HepG2 (cell line): ENCODE measurements at regions not wholly inside any gene's neighbourhood (a gene's known extent, or its start where the extent isn't known, plus 50 kb on each side); places are given as distances from the start of the nearest gene placed in this dataset.

ENCODE experiments used
- ATAC-seq: fragments of 200-7000 bp; cut with Tn5 transposase; 3 replicates; pipeline ENCODE4 v1.9.1; 2020; ENCODE audit warnings: mild to moderate bottlenecking, moderate library complexity
- BruUV-seq: library from RNA; stranded (reverse); fragments of 400-500 nt; replicated peaks from 2 replicates; lab custom pipeline; 2021; lab: Mats Ljungman, UMichigan
- CTCF ChIA-PET: fragments of 300-600 bp; formaldehyde crosslinking; extraction: SDS; loops from one replicate; lab custom pipeline; 2021; ENCODE audit warnings: low total read pairs, inconsistent platforms, low intra/inter-chr PET ratio; lab: Yijun Ruan, JAX
- POLR2A ChIA-PET: fragments of 350-600 bp; sonication (Branson Sonifier 250); formaldehyde crosslinking; loops from one replicate; lab custom pipeline; 2020; ENCODE audit warnings: antibody characterized with exemption, inconsistent platforms; lab: Yijun Ruan, JAX
- DNase-seq: peaks from one replicate; pipeline ENCODE4 v3.0.0-alpha.2; 2015; ENCODE audit warnings: low spot score
- FAIRE-seq: peaks from 3 replicates; lab custom pipeline; 2011; peaks lifted over from hg19 to GRCh38; lab: Jason Lieb, UNC
- H2AFZ ChIP-seq: one replicate; pipeline ENCODE4 v1.6.1; 2011; ENCODE audit warnings: low read length, inconsistent platforms
- H3K27ac ChIP-seq: fragments of 300-600 bp; 3 replicates; pipeline ENCODE4 v1.8.0; 2011; ENCODE audit warnings: mixed run types, mild to moderate bottlenecking, mixed read lengths, low read length, inconsistent platforms; ENCODE audit not compliant: insufficient read depth; ENCODE audit errors: extremely low read length
- H3K27me3 ChIP-seq, 2 experiments: fragments of 200-600 bp in 1 of 2; 2 replicates in 1 of 2; 3 replicates in 1 of 2; pipeline versions ENCODE4 v1.6.0 to v1.8.0; 2011; ENCODE audit warnings: low read length in 2 of 2, mild to moderate bottlenecking in 2 of 2, moderate library complexity in 2 of 2, inconsistent platforms in 1 of 2; ENCODE audit not compliant: insufficient read depth in 2 of 2, control insufficient read depth in 1 of 2
- H3K36me3 ChIP-seq, 2 experiments: fragments of 200-600 bp in 1 of 2; replicated peaks in 1 of 2; 2 replicates in 1 of 2; 3 replicates in 1 of 2; pipeline versions ENCODE4 v1.5.1 to v1.8.0; 2011; ENCODE audit warnings: low read length in 2 of 2, inconsistent platforms in 1 of 2; ENCODE audit not compliant: insufficient read depth in 2 of 2, control insufficient read depth in 1 of 2
- H3K4me1 ChIP-seq: 2 replicates; pipeline ENCODE4 v1.5.1; 2012; ENCODE audit warnings: low read length, inconsistent platforms; ENCODE audit not compliant: insufficient read depth
- H3K4me2 ChIP-seq: 2 replicates; pipeline ENCODE4 v1.6.0; 2011; ENCODE audit warnings: low read depth, low read length, inconsistent platforms
- H3K4me3 ChIP-seq, 3 experiments: fragments of 200-600 bp in 1 of 3; sonication (generic), shearing (Covaris generic) in 1 of 3; replicated peaks in 1 of 3; 2 replicates each; pipeline ENCODE4 v1.5.1; 2011 to 2016; ENCODE audit warnings: low read length in 3 of 3, inconsistent platforms in 2 of 3, low read depth in 2 of 3, mild to moderate bottlenecking in 2 of 3, control low read depth in 1 of 3, mixed read lengths in 1 of 3; ENCODE audit not compliant: insufficient read depth in 1 of 3
- H3K79me2 ChIP-seq: one replicate; pipeline ENCODE4 v1.6.1; 2011; ENCODE audit warnings: low read length, inconsistent platforms; ENCODE audit not compliant: insufficient read depth
- H3K9ac ChIP-seq: 2 replicates; pipeline ENCODE4 v1.6.0; 2011; ENCODE audit warnings: mild to moderate bottlenecking, low read depth, low read length, inconsistent platforms; ENCODE audit not compliant: insufficient read depth
- H3K9me3 ChIP-seq: 2 replicates; pipeline ENCODE4 v1.5.1; 2012; ENCODE audit warnings: mild to moderate bottlenecking, low read length
- H4K20me1 ChIP-seq: 2 replicates; pipeline ENCODE4 v1.6.0; 2011; ENCODE audit warnings: inconsistent platforms, mild to moderate bottlenecking, low read length, moderate library complexity; ENCODE audit not compliant: insufficient read depth
- CREB3 ChIP-seq: sonication (generic); formaldehyde crosslinking; IDR thresholded peaks from 2 replicates; pipeline ENCODE4 v1.5.0; 2020; ENCODE audit warnings: missing genetic modification reagents
- DNMT1 ChIP-seq: sonication (generic); formaldehyde crosslinking; IDR thresholded peaks from 2 replicates; pipeline ENCODE4 v1.5.1; 2020; ENCODE audit warnings: mild to moderate bottlenecking, missing genetic modification reagents
- HMG20A ChIP-seq: IDR thresholded peaks from 2 replicates; pipeline ENCODE4 v1.6.1; 2016; ENCODE audit warnings: borderline replicate concordance
- IRX3 ChIP-seq: sonication (generic); formaldehyde crosslinking; IDR thresholded peaks from 2 replicates; pipeline ENCODE4 v1.8.1; 2023; ENCODE audit warnings: mild to moderate bottlenecking, low read depth, missing genetic modification reagents, borderline replicate concordance
- POLR2AphosphoS2 ChIP-seq: IDR thresholded peaks from 2 replicates; pipeline ENCODE4 v1.6.1; 2011; ENCODE audit warnings: low read depth, low read length, improper control_type of control experiment
- POLR2G ChIP-seq: fragments of 200-400 bp; formaldehyde crosslinking; IDR thresholded peaks from 2 replicates; pipeline ENCODE4 v1.6.1; 2018; ENCODE audit warnings: mild to moderate bottlenecking, low read depth, low read length, moderate library complexity
- RBAK ChIP-seq: sonication (generic); formaldehyde crosslinking; IDR thresholded peaks from 2 replicates; pipeline ENCODE4 v1.5.1; 2020; ENCODE audit warnings: mild to moderate bottlenecking, missing genetic modification reagents
- SNAPC5 ChIP-seq: sonication (generic); formaldehyde crosslinking; IDR thresholded peaks from 2 replicates; pipeline ENCODE4 v1.8.1; 2023; ENCODE audit warnings: mild to moderate bottlenecking, missing genetic modification reagents, borderline replicate concordance
- YEATS2 ChIP-seq: sonication (generic); formaldehyde crosslinking; IDR thresholded peaks from 2 replicates; pipeline ENCODE4 v1.4.0; 2020; ENCODE audit warnings: missing genetic modification reagents, borderline replicate concordance
- ZBTB7A ChIP-seq: sonication (generic); formaldehyde crosslinking; IDR thresholded peaks from 2 replicates; pipeline ENCODE4 v1.8.0; 2022; ENCODE audit warnings: mild to moderate bottlenecking, missing genetic modification reagents
- ZFP90 ChIP-seq: sonication (generic); formaldehyde crosslinking; IDR thresholded peaks from 2 replicates; pipeline ENCODE4 v1.8.0; 2022; ENCODE audit warnings: missing genetic modification reagents, mild to moderate bottlenecking, inconsistent platforms, borderline replicate concordance
- ZFY ChIP-seq: sonication (generic); formaldehyde crosslinking; IDR thresholded peaks from 2 replicates; pipeline ENCODE4 v1.4.0; 2020; ENCODE audit warnings: missing genetic modification reagents
- ZGPAT ChIP-seq: IDR thresholded peaks from 2 replicates; pipeline ENCODE4 v1.6.1; 2016; ENCODE audit warnings: mild to moderate bottlenecking
- ZNF263 ChIP-seq: sonication (generic); formaldehyde crosslinking; IDR thresholded peaks from 2 replicates; pipeline ENCODE4 v1.4.0; 2020; ENCODE audit warnings: missing genetic modification reagents
- ZNF282 ChIP-seq: fragments of 450-650 bp; IDR thresholded peaks from 2 replicates; pipeline ENCODE4 v1.6.1; 2018; ENCODE audit not compliant: partially characterized antibody
- ZNF451 ChIP-seq: sonication (generic); formaldehyde crosslinking; IDR thresholded peaks from 2 replicates; pipeline ENCODE4 v1.5.0; 2020; ENCODE audit warnings: mild to moderate bottlenecking, missing genetic modification reagents
- WGBS: methylation state at CpG from one replicate; pipeline ENCODE4 v1.1.6; 2017; ENCODE audit warnings: low lambda C conversion rate; 5-methylcytosine and 5-hydroxymethylcytosine counted together
- in situ Hi-C: cut with HindIII; loops from 2 replicates; pipeline ENCODE4 v1.10.0; 2017; ENCODE audit warnings: low pct_unique_long_range_greater_than_20kb; ENCODE audit not compliant: extremely low pct_ligation_motif_present
- intact Hi-C: fragments of 100-400 bp; cut with micrococcal nuclease; formaldehyde crosslinking; loops from one replicate; pipeline ENCODE4 v1.10.0; 2022; ENCODE audit not compliant: unreplicated experiment

- BruUV-seq = no TSS peak
- intact Hi-C loops = no loop called here
- no peak overlapping the region for H3K27ac ChIP-seq
- CTCF ChIA-PET = no interaction called here
- no peaks in the 10 kb centered on the region for H3K79me2 ChIP-seq
- WGBS = 76% methylated on average over 8 of the region's 8 CpGs
- ATAC-seq (no peak), DNase-seq (no peak), FAIRE-seq (no peak)
- POLR2A ChIA-PET = no interaction called here
- H3K27me3 ChIP-seq = no peaks in the 10 kb centered on the region
- no peaks in the 10 kb centered on the region for H3K36me3 ChIP-seq
- H3K4me1 ChIP-seq = no peaks in the 10 kb centered on the region
- no peak overlapping the region for H3K4me3 ChIP-seq
- no peak overlapping the region for H2AFZ ChIP-seq
- TF ChIP-seq ZNF451 (CRISPR knock-in tag) (no peak), YEATS2 (CRISPR knock-in tag) (no peak), RBAK (CRISPR knock-in tag) (no peak), CREB3 (CRISPR knock-in tag) (no peak), SNAPC5 (CRISPR knock-in tag) (no peak), POLR2AphosphoS2 (no peak), ZNF263 (CRISPR knock-in tag) (no peak), HMG20A (no peak), ZNF282 (no peak), ZFP90 (CRISPR knock-in tag) (no peak), ZGPAT (CRISPR knock-in tag) (no peak), POLR2G (no peak), IRX3 (CRISPR knock-in tag) (no peak), ZBTB7A (no peak), ZFY (CRISPR knock-in tag) (no peak), DNMT1 (no peak)
- H3K9ac ChIP-seq = no peak overlapping the region
- no peaks in the 10 kb centered on the region for H3K9me3 ChIP-seq
- in situ Hi-C loops = no loop called here
- no peak overlapping the region for H3K4me2 ChIP-seq
- no peaks in the 10 kb centered on the region for H4K20me1 ChIP-seq
These were observed 221.2 kb downstream of the RBM19 start for GRCh38 chr12:113744802-113745395.
